ENCODE measurements at regions not wholly inside any gene's neighbourhood (a gene's known extent, or its start where the extent isn't known, plus 50 kb on each side); places are given as distances from the start of the nearest gene placed in this dataset.

DNA sequence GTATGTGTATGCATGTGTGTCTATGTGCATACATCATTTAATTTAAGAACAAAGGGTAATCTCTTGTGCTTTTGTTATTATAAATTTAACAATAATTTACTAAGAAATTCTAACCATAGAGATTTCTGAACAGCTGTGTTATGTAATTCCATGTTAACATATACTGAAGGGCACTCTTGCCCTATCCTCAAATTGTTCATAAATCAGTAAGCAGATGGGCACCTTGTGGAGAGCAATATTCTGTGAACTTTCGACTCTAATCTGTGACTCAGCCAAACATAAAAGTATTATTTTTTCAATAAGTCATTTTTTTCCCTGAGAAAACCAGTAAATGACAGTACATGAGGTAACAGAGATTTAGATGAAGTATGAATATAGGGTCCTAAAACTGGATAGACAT is 938.3 kb upstream of the CRIM1 start:
- DNase-seq: no peak

DNA sequence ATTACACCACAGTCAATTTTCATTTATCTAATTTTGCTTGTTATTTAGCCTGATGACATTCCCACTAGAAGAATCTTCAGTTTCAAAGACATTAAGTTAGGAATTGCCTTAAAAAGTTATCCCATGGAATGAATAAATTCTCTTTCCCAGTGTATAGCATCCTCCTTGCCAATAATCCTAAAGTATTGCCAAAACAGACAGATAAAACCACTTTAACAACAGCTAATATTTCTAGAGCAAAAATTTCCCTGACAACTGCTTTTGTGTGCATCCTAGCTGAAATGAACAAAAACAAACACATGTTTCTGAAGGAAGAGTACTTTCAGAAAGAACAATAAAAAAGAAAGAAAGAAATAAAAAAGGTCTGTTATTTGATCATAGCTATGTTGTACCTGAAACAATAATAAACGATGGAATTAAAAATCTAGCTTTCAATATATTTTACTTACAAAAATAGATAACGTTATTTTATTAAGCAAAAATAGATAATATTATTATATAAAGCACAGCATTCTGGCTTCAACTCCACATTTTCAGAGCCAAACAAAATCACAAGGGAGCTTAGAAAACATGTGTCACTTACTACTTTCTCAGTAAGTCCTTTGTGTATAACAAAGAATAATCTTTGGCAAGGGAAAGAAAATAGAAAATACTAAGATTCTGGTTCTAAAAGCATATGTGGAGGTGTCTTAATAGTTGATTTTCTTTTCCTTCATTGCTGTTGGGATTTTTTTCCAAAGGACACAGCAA is 939.0 kb upstream of the CRIM1 start:
- no peak for DNase-seq

DNA sequence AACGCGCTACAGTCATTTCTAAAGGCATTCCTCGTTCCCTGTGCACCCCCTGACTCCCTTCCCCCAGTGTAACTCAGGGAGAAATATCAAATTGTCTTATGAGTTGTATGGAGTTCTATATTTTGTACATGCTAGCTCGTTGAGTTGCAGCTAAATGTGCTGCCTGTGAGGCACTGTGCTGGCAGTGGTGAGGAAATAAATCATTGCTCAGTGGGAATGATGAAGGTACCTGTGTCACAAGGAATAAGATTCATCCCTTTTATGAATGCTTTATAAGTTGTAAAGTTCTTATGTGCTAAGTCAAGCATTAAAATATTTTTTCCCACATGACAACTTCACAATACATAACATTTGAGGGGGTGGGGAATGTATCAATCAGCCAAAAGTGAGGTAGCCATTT is 939.6 kb upstream of the CRIM1 start:
- no peak for DNase-seq

DNA sequence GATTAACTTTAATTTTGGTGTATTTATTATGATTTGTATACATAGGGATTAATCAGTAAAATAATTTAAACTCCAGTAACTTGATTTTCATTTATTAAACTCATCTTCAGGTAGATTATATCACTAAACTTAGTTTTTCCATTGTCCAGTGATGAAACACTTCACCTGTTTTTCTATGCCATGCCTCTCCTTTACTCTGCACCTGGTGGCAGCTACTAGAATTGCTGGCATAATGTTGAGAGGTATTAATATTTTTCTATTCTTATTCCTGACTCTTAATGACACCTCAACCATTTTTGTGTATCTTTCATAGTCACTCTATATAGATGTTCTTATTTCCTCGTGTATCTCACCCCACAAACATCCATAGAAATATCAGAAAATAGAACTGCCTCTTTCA is 940.3 kb upstream of the CRIM1 start:
- DNase-seq: no peak

DNA sequence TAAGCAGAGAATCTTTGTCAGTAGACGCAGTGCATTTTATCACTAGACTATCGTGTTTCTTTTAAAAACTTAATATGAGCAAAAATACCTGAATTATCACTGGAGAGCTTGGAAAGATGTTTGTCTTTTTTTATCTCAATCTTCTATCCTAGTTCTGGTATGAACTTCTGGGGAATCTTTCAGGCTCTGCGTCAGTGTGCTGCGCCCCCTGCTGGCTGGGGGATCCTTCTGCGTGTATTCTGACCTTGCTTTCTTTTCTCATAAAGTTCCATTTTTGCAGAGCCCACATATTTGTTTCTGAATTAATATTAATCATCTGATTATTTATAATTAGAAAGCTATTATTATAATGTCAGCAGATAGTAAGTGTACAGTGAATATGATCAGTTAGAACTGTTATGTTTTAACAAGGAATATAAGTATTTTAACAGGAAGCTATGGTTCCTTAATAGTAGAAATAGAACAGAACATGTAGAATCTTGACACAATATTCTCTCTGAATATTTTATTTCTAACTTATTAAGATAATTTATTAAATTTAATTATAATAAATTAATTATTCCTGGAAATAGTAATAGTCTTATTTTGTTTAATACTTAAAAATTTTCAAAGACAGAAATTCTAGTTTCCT is 945.0 kb upstream of the CRIM1 start:
- DNase-seq: peak; percentile 65 to 85 (median 70)

DNA sequence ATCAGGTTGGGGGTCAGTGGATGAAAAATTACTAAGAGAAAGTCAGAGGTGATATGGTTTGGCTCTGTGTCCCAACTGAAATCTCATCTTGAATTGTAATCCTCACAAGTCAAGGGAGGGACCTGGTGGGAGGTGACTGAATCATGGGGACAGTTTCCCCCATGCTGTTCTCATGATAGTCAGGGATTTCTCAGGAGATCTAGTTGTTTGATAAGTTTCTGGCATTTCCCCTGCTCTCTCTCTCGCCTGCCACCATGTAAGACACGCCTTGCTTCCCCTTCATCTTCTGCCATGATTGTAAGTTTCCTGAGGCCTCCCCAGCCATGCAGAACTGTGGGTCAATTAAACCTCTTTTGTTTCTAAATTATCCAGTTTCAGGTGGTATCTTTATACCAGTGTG is 945.8 kb upstream of the CRIM1 start:
- DNase-seq: no peak

DNA sequence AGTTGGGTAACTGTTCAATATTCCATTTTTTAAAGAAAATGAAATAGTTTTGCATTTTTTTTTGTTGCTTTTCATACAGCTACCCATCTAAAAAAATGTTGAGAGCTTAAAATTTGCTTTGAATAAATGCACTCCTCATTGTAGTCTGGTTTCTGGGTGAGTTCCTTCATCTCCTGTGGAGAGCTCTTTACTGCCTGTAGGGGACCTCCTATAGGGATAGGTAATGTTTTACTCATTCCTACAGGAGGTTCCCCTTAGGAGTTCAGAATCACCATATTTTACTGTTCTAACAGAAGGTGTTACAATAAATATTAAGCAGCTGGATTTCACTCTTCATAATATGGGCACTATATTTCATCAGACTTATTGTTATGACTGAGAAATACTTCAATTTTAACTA is 947.3 kb upstream of the CRIM1 start:
- no peak for DNase-seq

DNA sequence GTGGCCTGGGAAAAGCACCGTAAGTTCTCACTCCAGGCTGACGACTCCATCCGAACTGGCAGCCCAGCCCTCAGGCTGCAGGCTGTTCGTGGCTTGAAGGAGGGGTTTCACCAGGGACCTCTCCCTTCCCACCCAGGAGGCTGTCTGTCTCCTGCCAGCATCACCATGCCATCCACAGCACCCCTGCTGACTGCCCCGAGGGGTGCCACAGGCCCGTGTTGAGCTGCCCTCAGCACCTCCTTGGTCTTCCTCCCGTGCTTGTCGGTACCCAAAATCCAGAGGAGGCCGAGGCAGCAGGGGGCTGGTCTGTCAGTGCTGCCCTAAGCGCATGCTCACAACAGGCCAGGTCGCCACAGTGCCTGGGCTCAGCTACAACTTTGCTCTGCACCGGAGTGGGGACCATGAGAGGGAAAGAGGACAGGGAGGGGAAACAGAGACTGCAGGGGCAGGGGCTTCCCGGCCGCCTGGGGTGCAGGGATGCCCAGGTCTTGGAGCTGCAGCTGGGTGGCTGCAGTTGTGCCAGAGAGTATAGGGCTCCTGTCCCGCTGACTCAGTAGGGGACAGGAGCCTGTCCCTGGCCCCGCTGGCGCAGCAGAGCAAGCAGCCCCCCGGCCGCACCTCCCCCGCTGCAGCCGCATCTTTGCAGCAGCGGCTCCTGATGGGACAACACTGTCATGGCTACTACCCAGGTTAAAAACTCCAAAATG is 963.7 kb upstream of the CRIM1 start:
- no peak for DNase-seq

DNA sequence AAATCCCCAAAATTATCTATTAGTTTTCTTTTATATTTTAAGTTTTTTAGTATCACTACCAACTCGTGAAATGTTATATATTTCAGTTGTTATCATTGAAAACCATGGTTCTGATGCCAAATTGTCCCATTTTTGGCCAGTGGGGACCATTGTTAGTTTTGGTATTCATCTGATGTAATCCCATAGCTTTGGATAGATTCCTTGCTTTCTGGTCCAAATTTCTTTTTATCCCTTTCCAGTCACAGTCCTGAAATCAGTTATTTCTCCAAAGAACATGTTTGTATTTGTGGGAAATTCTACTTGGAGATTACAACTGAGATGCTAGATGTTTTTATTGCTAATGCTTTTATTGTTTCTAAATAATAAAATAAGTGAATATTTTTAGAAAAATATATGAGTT is 976.8 kb upstream of the CRIM1 start:
- no peak for DNase-seq

DNA sequence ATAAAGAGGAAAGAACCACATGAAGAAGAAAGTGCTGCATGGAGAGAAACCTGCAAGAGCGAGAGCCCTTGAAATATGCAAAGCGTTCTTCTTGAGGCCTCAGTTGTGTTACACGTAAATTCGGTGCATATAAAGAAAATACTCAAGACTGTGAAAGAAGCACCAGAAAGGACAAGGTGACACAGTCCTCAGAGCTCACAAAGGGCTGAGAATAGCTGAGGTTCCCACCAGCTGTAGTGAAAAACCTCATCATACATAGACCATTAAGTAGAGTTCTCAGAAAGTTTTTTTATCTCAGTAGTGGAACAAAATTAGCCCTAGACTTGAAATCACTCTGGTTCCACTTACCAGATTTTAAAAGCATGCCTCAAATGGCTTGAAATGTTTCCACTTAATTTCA is 980.7 kb upstream of the CRIM1 start:
- no peak for DNase-seq

DNA sequence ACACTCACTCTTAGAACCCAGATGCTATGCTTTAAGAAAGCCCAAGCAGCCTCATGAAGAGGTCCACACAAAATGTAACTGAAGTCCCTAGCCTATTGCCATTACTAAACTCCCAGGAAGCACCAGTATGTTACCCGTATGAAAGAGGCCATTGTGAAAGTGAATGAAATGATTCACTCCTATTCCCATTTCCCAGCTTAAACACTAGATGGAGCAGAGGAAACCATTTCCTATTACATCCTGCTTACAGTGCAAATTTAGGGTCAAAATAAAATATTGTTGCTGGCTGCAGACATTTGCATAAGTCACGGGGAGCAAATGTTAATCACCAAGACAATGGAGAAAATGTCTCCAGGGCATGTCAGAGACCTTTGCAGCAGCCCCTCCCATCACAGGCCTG is 989.7 kb upstream of the CRIM1 start:
- no peak for DNase-seq

DNA sequence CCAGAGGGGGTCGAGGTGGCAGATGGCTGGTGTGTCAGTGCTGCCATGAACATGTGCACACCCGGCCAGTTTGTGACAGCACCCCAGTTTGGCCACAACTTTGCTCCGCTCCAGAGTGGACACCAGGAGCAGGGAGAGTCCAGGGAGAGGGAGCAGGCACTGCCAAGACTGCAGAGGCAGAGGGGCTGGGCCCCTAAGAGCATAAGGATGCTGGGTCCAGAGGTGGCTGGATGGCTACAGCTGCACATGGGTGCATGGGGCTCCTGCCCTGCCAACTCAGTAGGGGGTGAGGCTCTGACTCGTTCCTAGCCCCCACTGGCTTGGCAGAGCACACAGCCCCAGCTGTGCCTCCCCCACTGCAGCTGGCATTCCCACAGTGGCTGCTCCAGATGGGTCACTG is 999.2 kb upstream of the CRIM1 start:
- DNase-seq: no peak

DNA sequence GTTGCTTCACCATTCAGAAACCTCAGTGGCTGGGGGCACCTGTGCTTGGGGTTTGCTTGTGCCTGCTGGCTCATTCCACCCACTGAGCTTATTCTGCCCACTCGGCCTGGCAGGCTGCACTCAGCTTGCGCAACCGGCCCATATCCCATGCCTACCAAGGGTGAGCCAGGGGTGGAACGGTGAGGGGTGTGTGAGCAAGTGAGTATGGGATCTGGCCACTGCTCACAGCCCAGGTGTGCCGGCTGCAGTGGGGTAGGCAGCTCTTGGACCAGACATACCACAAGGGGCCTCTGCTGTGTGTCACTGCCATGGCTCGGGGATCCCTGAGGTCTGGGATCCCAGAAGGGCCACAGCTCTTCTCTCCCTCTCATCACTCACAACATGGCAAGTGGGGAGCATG is 1000.5 kb upstream of the CRIM1 start:
- DNase-seq: no peak

DNA sequence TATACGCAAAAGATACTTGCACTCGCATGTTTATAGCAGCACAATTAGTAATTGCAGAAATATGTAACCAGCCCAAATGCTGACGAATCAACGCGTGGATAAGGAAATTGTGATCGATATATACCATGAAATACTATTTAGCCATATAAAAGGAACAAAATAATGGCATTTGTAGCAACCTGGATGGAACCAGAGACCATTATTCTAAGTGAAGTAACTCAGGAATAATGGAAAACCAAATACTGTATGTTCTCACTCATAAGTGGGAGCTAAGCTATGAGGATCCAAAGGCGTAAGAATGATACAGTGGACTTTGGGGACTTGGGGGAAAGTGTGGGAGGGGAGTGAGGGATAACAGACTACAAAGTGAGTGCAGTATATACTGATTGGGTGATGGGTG is 1008.0 kb upstream of the CRIM1 start:
- DNase-seq: no peak

DNA sequence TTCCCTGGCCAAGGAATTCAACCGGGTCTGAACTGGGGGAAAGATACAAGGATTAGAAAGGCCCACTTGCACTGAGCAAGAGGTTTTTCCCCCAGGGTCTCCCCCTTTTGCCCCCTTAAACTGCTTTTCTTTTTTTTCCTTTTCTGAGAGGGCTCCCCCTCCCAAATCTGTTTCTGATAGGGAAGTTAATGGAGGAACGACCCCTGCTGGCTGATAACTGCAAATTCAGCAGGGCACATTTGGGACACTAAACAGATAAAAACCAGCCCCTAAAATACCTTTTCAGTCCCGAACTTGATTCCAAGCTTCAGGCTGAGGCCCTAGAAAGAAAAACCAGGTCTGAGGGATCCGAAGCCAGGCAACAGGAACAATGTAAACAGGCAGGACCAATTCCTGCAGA is 1012.4 kb upstream of the CRIM1 start:
- DNase-seq: no peak

DNA sequence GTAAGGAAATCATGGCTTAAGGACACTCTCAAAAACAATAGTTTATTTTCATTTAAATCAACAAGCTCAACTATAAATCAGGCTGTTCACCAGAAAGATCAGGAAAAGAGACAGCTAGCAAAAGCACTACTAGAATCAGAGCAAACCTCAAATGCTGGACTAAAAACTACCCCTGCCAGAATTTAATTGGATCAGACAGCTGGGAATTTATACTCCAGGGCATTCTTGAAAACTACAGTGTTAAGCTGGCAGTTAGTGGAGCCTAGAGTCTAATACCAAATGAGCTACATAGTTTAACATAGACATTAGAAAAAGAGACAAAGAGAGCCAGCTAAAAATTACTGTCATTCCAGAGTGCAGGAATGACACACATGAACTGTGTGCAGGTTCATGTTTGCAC is 1016.4 kb upstream of the CRIM1 start:
- DNase-seq: no peak

DNA sequence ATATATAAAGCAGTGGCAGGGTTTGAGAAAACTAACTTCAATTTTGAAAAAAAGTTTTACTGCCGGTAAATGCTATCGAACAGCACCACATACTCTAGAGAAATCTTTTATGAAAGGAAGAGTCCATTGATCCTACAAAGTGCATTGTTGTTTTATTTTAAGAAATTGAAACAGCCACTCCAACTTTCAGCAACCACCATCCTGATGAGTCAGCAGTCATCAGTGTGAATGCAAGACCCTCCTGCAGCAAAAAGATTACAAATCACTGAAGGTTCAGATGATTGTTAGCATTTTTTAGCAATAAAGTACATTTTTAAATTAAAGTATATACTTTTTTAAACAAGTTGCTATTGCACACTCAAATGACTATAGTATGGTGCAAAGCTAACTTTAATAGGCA is 1017.7 kb upstream of the CRIM1 start:
- no peak for DNase-seq

DNA sequence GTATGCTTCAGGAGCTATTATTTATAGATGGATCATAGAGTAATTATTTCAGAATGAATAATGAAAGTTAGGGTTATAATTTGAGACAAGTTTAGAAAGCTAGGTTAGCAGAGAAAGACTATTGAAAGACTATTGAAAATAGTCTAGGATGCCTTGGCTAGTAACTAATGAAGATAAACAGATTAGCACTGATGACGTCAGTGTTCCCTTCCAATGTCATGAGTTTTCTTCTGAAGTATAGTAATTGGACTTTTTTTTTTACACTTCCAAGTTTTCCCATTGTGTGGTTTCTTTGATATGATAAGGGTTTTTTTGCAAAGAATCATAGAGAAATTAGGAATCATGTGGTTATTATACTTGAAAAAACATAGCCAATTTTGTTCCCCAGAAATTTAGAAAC is 1041.5 kb upstream of the CRIM1 start:
- DNase-seq: no peak

DNA sequence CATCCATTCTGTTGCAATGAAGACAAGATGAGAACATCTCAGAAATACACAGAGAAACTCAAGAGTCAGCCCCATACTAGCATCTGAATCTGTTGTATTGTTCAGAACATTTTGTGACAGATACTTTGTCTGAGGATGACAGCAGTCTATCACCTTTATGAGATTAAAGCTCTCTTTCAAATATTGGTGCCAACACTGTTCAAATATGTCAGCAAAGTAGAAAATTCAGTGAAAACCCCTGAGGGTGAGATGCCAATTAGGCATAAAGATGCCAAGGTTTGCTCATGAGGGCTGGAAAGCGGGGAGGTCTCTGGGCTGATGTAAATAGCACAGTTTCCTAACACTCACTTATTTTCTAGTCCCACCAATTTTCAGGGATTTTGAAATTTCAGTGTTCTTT is 1054.2 kb upstream of the CRIM1 start:
- DNase-seq: peak in 1 of 3 donors; percentile 7

DNA sequence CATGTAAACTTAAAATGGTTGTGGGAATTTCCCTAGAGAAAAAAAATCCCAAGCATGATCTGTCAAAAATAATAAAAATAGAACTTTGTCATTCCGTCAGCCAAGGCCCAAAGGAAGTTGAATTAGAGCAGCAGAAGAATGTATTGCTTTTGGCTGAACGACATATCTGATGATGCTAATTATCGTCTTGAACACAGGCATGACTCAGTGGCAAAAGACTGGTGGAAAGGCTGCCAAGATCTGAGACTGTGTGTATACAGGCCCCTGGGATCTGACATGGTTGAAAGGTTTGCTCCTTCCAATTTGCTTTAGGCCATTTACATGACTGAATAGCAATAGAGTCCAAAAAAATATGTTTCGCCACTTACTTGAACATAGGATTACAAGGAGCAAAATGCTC is 1057.1 kb upstream of the CRIM1 start:
- DNase-seq: peak in 1 of 3 donors; percentile 14

DNA sequence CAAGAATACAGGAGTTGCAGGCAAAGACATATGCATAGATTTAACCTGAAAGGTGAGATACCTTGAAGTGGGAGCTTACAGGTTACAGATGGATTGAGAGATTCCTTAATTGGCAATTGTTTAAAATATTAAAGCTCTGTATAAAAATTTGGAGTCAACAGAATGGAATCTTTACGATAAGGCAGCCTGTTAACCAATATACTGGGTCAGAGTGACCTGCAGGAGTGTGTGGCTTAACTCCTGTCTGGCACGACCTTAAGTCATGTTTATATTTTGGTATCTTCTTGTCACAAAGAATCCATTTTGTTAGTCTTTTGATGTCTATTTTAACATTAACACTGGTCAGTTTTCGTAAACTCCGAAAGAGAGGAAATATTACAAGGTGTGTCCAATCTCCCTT is 1058.2 kb upstream of the CRIM1 start:
- DNase-seq: peak in 1 of 3 donors; percentile 8

DNA sequence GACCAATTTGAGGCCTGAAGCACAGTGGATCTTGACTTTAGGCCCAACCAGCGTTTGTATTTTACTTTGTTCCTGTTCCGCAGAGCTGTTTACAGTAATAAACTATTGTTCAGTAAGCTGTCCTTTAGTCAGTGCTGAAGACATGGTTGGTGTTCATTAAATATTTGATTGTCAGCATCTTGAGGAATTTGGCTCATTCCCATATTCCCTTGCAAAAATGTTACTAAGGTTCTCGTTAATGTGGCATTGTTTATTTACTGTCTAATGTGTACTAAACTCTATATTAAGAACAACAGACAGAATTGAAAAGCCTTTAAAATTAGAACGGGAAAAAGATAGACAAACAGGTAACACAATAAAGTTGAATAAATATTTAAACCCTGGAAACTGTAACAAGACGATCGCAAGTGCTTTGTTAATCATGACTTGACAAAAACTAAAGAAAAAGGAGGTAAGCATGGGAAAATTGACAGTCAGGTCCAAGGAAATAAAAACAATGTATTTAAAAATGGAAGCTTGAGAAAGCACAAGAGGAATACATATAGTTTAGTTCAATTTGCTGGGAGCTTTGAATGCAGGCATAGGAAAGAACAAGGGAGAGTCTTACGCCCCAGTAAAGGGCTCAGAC is 1060.8 kb upstream of the CRIM1 start:
- peak in 1 of 3 donors; percentile 16 for DNase-seq

DNA sequence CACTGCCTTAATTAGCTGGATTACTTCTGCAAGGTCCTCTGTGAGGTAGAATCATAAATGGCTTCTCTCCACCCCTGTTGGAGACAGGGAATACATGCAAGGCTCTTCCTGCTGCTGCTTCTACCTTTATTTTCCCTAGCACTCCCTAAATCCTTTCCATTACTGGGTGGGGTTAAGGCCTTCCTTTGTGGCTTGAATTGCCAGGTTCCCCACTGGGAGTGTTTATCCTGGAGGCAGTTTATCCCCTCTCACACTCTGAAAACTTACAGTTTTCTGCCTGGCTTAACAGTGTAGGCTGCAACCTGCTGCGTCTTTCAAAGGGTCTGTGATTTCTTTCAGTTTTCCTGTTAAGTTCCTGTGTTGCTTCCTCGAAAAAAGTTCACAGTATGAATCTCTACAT is 1062.3 kb upstream of the CRIM1 start:
- DNase-seq: no peak

DNA sequence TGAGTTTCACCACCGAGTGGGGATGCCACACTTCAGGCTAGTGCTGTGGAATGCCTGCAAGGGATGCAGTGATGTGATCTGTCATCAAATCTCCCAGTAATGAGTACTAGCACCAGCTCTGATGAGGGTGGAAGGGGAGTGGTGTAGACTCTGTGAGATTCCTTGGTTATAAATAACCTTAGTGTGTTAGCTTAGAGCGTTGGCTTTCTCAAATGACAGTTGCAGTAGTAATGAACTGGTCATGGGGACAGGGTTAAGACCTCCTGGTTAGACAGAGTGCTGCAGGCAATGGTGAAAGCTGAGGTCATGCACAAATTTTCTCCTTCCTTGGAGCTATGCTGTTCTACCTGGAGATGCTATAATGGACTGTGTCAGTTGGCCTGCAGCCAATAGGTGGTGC is 1063.4 kb upstream of the CRIM1 start:
- peak in 1 of 3 donors; percentile 2 for DNase-seq
